PFSK-1 (cell line): ENCODE measurements at regions not wholly inside any gene's neighbourhood (a gene's known extent, or its start where the extent isn't known, plus 50 kb on each side); places are given as distances from the start of the nearest gene placed in this dataset.

Experiments used
- FOXP2 ChIP-seq: optimal IDR thresholded peaks from 2 replicates; pipeline ENCODE3; 2011; ENCODE audit warnings: borderline replicate concordance, control low read depth, inconsistent platforms; ENCODE audit not compliant: insufficient read depth; ENCODE audit errors: extremely low read length, extremely low read depth
- POLR2AphosphoS5 ChIP-seq: IDR thresholded peaks from 2 replicates; pipeline ENCODE4 v1.6.1; 2012; ENCODE audit warnings: low read depth, mild to moderate bottlenecking, control low read depth, low read length, moderate library complexity
- REST ChIP-seq, 2 experiments: IDR thresholded peaks; 2 replicates each; pipeline versions ENCODE4 v1.6.1 to v1.8.0; 2011 to 2012; ENCODE audit warnings: low read depth in 2 of 2, low read length in 2 of 2, control low read depth in 1 of 2, inconsistent platforms in 1 of 2, mild to moderate bottlenecking in 1 of 2, moderate library complexity in 1 of 2; ENCODE audit not compliant: insufficient read depth in 1 of 2
- SIN3A ChIP-seq: IDR thresholded peaks from 2 replicates; pipeline ENCODE4 v1.6.1; 2012; ENCODE audit warnings: mild to moderate bottlenecking, low read length, moderate library complexity, borderline replicate concordance; ENCODE audit not compliant: insufficient read depth
- TAF1 ChIP-seq: IDR thresholded peaks from 2 replicates; pipeline ENCODE4 v1.6.1; 2012; ENCODE audit warnings: low read length, control low read depth, borderline replicate concordance; ENCODE audit not compliant: insufficient read depth

- no peak for TF ChIP-seq TAF1
- TF ChIP-seq REST (IDR thresholded peaks at IDR 0.05; ENCODE audit: insufficient read depth in 1 of 2, low read depth in 2 of 2, low read length in 2 of 2): no peak
- TF ChIP-seq SIN3A: no peak
- no peak for TF ChIP-seq FOXP2
- no peak for TF ChIP-seq POLR2AphosphoS5
Observed at GRCh38 chr11:119794756-119795155, 65.8 kb upstream of the NECTIN1 start.

- TF ChIP-seq POLR2AphosphoS5: no peak
- no peak for TF ChIP-seq REST (IDR thresholded peaks at IDR 0.05; ENCODE audit: insufficient read depth in 1 of 2, low read depth in 2 of 2, low read length in 2 of 2)
- no peak for TF ChIP-seq FOXP2
- TF ChIP-seq TAF1: no peak
- TF ChIP-seq SIN3A: no peak
Observed at GRCh38 chr11:119794141-119794665, 65.2 kb upstream of the NECTIN1 start.

GRCh38 chr11:119793335-119793984 is 64.5 kb upstream of the NECTIN1 start:
- TF ChIP-seq REST (IDR thresholded peaks at IDR 0.05; ENCODE audit: insufficient read depth in 1 of 2, low read depth in 2 of 2, low read length in 2 of 2): no peak
- no peak for TF ChIP-seq POLR2AphosphoS5
- no peak for TF ChIP-seq FOXP2
- TF ChIP-seq TAF1: no peak
- TF ChIP-seq SIN3A: no peak

- TF ChIP-seq SIN3A: no peak
- no peak for TF ChIP-seq FOXP2
- TF ChIP-seq POLR2AphosphoS5: no peak
- TF ChIP-seq REST (IDR thresholded peaks at IDR 0.05; ENCODE audit: insufficient read depth in 1 of 2, low read depth in 2 of 2, low read length in 2 of 2): no peak
- TF ChIP-seq TAF1: no peak
Observed at GRCh38 chr11:119791701-119792151, 62.7 kb upstream of the NECTIN1 start.
